Hypothalamus (tissue), 51 donors: ENCODE measurements at regions not wholly inside any gene's neighbourhood (a gene's known extent, or its start where the extent isn't known, plus 50 kb on each side); places are given as distances from the start of the nearest gene placed in this dataset.

ENCODE experiments used
- DNase-seq, 51 donors: peaks; one replicate each; lab custom pipeline; 2025; lab: John Stamatoyannopoulos, UW

DNA sequence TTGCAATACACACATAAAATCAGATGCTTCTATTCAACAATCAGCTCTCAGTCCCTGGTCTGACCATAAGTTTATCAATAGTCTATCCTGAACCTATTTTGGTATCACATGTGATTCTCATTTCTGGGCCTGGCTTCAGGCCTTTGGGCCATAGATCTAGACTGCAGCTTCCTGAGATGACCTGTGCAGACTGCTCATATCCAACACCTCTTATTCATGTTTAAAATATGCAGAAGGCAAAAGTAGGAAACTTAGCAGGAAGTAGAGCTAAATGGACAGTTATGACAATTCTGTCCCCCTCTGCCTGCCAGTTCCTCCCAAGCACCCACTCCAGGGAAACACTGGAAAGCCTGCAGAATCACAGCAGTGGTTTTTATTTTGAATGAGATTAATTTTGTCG lies 53.3 kb downstream of the C7orf25 start:
- no peak for DNase-seq

DNA sequence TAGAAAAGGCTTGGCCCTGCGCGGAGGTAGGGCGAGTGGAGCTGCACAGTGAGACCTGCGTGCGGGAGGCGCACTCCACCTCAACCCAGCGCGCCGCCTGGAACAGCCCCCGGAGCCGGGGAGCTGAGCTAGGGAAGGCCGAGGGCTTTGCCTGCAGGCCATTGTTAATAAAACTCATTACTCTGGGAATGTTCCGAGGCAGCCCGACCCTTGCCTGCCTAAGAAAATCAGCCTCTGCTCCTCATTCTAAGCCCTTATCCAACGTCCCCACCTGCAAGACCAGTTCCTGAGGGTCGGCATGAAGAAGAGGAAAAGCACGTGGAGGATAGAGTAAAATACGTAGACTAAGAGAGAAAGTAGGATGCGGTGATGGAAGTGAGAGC lies 55.3 kb downstream of the C7orf25 start:
- peak in 7 of 51 donors; percentile 3 to 35 (median 13) for DNase-seq

DNA sequence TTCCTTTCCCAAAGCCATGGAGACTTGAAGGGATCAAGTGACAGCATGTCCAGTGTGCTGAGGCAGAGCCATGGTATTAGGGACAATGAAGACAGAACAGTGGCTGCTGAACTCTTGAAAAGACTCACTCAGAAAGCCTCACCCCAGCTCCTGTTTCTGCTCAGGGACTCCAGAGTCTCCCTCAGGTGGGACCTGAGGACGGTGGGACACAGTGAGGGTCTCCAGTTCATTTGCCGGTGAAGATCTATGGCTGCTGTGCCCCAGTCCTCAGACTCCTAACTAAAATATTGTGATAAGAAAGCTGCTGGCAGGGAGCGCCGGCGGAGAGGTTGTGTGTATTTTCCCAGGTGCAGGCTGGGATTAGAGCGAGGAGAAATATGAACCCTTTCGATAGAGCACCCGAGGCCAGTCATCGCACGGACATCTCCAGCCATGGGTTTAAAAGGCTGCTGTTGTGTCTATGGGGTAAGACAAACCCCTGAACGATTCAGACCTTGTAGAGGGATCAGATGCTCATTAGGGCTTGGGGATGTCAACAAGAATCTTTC lies 57.2 kb downstream of the C7orf25 start:
- no peak for DNase-seq

DNA sequence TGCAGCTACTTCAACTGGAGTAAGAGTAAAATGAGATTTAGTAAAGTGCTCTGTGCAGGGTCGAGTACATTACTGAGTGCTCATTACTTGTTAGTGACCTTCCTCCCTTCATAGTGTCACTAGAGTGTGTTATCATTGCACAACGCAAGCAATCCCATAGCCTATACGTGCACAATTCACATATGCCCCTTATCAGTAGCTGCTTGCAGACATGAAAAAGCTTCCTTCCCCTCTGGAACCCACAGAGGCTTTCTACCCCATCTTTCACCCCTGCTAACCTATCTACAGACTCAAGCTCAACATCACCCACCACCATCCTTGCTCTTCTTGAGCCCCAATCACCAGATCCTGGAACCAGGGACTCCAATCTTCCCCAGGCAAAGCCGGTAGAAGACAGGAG lies 59.3 kb downstream of the C7orf25 start:
- no peak for DNase-seq

DNA sequence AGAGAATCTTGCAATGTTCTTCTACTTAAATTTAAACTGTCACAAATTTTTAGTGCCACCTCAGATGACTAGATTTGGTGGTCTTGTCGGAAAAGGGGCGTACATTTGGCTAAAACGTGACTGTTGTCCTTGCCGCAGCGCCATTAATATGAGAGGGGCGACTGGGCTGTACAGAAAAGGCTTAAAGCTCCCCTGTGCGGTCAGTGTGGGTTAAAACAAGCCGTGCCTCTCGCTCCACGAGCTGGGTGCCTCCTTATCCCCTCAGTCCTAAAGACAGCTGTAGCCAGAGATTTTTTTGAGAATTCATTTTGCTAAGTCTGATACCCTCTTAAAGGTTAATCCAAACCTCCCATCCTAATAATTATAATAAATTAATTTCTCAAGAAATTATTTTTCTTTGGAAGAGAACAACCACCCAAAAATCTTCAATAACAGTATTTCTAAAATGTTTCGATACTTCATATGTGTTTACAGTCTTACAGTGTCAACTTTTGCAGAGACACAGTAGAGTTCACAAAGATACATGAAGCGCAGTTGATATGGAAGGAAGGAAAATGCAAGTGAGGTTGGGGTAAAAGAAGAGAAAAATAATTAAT lies 68.6 kb downstream of the C7orf25 start:
- DNase-seq = peak in 24 of 51 donors; percentile 2 to 37 (median 20)

DNA sequence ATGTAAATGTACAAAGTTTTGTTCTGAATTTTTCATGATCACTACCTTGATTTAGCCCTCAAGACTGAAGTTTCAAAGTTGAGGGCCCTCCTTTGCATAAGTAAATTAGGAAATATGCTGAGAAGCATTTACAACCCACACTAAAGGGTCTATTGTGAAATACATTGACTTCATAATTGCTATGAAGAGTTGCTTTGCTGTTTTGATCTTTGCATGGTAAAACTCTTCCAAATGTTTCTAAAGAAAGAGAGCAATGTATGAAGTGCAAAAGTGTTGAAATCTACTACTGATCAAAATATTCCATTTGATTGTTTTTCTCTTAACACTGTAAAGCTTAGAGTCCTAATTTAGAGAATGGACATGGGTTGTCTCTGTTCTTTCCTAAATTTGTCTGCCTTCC lies 77.2 kb downstream of the C7orf25 start:
- no peak for DNase-seq

DNA sequence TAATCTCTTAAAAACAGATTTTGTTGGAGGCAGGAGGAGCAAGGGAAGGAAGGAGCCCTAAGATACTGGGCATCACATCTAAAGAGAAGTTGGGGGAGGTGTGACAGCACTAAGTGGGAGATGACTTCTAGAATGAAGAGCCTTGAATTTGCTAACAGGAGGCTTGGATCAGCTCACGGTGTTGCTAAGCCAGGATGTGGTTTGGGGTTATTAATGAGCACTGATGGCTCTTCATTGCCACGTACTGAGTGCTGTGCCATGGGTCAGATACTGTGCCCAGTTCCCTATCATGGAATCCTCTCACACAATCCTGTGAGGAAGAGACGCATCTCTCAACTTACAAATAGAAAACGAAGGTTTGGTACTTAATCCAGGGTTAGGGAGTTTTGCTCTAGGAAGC lies 78.5 kb downstream of the C7orf25 start:
- DNase-seq = no peak

DNA sequence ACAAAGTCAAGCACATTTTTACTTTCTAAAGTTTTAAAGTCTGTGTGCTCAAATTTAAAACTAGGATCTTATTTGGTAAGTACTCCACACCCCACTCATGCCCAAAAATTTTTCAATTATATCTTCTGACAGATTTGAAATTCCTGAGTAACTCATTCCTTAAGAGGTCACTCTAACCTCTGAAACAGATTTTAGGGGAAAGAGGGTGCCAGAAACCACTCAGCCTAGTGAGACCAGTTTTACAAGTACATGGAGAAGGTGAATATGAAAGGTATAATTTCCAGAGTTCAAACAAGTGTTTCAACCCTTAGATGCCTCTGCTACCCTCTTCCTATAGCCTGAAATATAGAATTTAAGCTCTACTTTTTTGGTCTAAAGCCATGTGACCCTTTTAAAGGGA lies 79.2 kb downstream of the C7orf25 start:
- no peak for DNase-seq

DNA sequence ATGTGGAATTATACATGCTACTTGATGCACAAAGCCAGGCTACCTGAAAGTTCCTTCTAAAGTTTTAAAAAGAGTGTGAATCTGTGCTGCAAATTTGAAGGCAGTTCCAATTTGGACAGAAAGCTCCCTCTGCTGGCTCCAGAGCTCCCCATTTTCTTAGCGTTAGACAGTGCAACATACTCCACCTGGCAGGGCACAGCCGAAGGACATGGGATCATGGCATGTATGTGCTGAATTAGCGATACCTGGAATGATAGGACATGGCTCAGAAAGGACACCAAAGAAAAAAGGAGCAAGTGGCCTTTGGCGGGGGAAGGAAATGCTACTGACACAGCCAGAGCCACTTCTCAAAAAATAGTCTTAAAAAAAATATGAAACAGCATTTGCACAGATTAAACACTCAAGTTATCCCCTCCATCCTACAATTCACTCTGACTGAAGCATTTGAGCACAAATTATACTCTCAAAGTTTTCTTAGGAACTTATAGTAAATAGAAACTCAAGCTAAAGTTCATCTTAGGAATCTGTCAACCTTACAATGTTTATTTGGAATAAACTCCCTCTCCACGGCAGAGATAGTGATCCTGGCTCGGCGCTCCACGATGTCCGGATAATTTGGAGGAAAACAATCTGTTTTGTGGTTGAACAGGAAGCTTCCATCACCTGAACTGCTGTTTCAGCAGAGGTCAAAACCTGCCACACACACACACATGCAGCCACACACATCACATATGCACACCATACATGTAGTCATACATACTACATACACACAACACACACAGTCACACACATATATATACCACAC lies 80.0 kb downstream of the C7orf25 start:
- DNase-seq = peak in 26 of 51 donors; percentile 3 to 56 (median 26)

DNA sequence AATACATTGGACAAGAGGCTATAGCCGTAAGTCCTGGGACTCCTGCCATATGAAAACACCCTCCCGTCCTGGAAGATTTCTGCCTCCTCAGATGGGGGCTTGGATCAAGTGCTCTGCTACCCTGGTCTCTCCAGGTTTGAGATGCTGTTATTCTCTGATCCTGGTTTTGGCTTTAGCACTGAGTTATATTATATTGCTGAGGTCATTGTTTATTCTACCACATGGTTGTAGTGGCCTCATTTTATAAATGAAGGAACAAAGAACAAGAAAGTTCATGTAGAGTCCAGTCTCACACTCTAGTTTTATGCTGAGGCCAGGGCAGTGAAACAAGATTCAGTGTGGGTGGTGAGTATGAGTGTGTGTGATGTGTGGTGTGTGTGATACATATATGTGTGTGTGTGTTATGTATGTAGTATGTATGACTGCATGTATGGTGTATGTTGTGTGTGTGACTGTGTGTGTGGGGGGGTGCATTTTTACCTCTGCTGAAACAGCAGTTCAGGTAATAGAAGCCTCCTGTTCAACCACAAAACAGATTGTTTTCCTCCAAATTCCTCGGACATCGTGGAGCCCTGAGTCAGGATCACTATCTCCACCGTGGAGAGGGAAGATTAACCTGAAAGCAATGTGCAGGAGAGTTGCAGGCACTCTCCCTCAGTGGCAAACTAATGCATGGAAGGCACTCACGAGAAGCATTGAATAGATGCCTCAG lies 80.7 kb downstream of the C7orf25 start:
- DNase-seq = no peak

DNA sequence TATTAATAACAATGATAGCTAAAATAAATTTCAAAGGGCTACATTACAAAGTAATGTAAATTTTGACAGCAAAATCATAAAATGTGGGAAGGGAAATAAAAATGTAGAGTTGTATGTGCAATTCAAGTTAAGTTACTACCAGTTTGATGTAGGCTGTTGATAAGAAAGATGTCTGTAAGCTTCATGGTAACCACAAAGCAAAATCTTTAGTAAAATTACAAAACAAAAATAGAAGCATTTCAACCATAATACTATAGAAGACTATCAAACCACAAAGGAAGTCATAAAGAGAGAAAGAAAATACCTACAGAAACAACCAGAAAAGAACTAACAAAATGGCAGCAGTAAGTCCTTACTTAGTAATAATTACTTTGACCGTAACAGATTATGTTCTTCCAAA lies 99.1 kb downstream of the C7orf25 start:
- DNase-seq = no peak

DNA sequence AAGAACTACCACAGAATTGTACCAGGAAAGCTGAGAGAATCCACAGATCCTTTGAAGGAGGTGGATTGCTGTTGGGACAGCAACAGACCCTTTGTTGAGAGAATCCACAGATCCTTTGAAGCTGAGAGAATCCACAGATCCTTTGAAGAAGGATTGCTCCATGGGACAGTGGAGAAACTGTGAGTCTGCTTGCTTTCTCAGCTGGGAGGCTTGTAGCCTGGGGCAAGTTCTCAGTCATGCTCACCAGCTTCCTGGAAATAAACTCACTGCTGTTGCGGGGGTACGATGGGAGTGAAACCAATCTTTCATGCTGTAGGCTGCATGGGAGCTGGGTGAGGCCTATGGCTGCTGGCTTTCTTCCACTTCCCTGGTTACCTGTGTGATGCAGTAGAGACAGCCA lies 106.3 kb downstream of the C7orf25 start:
- DNase-seq = no peak

DNA sequence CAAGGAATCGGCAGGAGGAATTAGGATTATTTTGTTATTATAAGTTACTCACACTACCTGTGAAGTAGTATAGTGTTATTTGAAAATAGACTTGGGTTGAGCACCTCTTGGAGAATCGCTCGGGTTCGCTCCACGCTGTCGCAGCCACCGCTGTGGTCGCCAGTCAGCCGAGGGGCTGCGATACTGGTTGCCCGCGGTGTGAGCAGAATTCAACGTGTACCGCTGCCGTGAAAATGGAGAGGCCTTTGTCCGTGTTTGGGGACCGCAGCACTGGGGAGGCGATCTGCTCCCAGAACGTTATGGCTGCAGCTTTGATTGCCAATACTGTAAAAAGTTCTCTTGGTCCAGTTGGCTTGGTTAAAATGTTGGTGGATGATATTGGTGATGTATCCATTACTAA lies 117.2 kb downstream of the C7orf25 start:
- DNase-seq = no peak

DNA sequence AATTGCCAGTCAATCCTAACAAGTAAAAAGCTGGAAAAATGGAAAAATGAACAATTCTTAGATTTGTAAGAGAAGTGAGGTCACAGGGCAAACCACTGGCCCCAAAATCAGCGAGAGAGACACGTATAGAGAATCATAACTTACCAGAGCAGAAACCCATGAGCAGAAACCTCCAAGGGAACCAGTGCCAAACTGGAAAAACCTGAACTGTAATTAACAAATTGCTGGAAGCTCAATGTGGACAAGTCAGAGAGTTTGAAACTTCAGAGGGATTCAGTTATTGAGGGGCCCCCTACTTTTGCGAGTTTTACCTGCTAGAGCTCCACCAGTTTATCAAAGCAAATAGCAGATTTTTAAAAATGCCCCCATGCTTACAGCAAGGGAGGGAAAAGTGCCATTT lies 119.0 kb downstream of the C7orf25 start:
- DNase-seq = no peak

DNA sequence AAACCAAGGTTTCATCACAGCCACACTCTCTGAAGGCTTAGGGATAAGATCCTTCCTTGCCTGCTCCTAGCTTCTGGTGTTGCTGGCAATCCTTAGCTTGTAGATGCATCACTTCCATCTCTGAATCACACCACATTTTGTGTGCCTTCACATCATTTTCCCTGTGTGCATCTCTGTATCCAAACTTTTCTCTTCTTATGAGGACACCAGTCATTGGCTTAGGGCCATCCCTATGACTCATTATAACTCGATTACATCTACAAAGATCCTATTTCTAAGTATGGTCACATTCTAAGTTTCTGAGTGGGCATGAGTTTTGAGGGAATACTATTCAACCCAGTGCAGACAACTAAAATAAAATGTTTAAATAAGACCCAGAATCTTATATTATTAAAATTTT lies 121.7 kb downstream of the C7orf25 start:
- no peak for DNase-seq

DNA sequence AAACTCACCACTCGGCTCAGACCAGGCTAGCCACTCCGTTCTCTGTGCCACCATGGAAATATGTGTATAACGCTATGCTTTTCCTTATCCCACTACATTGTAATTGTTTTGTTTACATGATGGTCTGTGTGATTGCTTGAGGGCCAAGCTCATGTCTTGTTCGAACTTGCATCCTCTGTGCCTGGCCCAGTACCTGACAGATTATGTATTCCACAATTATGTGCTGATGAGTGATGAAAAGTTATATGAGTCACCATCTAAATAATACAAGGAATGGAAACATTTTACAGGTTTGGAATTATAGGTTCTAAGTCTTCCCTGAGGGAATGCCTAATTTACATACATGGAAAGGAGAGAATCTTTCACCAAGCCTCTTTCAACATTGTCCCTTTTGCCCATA lies 137.4 kb downstream of the C7orf25 start:
- DNase-seq = no peak

DNA sequence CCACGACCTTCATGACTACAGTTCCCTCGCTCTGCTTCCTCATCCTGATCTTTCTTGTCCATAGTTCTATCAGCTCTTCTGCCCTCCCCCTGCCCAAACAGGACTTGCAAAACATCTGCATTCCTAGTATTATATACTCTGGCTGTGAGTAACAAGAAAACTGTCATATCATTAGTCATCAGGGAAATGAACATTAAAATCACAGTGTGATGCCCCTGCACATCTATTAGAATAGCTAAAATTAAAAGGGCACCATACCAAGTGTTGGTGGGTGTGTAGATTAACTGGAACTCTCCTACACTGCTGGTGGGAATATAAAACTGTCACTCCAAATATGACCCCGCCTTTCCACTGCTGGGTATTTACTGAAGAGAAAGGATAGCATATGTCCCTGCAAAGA lies 141.8 kb downstream of the C7orf25 start:
- no peak for DNase-seq

DNA sequence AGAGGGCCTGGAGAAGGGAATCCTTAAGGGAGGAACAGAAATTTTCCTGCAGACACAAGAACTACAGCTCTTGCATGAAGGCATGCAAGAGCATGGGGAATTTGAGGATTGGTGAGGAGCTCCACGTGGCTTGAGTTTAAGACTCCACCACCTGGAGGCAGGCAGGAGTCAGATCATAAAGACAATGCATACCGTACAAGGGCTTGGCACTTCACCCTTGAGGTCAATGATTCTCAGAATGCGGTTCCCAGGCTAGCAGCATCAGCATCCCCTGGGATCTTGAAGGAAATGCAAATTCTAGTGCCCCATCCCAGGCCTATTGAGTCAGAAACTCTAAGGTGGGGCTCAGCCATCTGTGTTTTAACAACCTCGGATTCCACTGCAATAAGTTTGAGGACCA lies 143.8 kb downstream of the C7orf25 start:
- no peak for DNase-seq

DNA sequence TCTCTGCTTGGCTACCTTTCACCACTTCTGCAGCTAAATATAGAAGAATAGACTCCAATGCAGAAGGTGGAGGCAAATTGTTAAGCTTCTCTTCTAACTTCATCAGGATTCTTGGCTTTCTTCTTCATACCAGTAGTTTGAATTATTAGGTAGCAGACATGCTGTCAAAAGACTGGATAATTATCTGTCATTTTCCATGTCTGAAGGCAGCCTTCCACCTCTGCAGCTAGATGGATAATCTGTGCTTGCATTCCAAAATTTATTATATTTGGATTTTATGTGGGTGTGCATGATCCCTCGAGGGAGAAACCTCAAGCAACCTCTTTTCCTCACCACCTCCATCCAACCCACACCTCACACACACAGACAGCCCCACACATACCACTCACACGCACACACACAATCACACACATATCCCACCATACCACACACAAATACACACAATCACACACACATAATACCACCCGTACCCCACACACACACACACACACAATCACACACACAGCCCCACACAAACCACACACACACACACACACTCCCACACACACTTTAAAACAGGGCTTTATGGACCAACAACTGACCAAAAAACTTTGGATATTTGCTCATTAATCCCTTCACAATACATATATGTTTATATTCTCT lies 145.0 kb downstream of the C7orf25 start:
- DNase-seq = no peak

DNA sequence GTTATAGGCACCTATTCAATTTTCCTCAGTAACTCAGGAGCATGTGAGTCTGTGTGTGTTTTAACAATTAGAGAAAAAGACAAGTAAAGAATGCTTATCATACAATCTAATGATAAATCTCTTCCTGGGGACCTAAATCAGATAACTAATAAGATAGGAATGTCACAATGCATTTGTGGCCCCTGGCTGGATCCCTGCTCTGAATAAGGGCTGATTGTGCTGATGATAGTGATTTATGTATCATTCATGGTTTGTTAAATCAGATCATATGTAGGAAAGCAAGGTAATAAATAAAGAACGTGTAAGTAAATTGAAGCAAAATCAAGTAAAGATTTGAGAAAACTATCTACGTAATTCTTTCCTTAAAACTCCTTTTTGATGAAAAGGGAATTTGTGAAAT lies 145.9 kb downstream of the C7orf25 start:
- no peak for DNase-seq

DNA sequence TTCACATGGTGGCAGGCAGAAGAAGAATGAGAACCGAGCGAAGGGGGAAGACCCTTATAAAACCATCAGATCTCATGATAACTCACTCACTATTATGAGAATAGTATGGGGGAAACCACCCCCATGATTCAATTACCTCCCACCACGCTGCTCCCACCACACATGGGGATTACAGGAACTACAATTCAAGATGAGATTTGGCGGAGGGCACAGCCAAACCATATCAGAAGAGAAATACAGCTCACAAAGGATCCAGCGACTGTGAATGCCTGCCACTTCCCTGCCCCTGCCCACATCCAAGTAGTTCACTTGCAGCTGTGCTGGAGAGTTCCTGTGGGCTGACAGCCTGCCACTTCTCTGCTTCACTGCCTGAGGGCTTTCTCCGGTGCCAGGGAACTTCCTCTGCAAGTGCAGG lies 148.7 kb downstream of the C7orf25 start:
- no peak for DNase-seq
